Amygdala (tissue), 56 donors: ENCODE measurements at regions not wholly inside any gene's neighbourhood (a gene's known extent, or its start where the extent isn't known, plus 50 kb on each side); places are given as distances from the start of the nearest gene placed in this dataset.
A peak's percentile ranks its signal among the peaks of the same experiment; 100 is the strongest.

Source experiments
- DNase-seq, 56 donors: peaks; one replicate each; lab custom pipeline; 2025; lab: John Stamatoyannopoulos, UW

- no peak for DNase-seq
Measured at GRCh38 chr9:120294003-120294402, 286.0 kb downstream of the CDK5RAP2 start.

GRCh38 chr9:120292606-120293005, 287.4 kb downstream of the CDK5RAP2 start:
- DNase-seq, result no peak

- DNase-seq, result no peak
Measured at GRCh38 chr9:120291050-120291449, 288.9 kb downstream of the CDK5RAP2 start.

GRCh38 chr9:120289990-120290975, 289.7 kb downstream of the CDK5RAP2 start:
- peak in 1 of 56 donors; percentile 0 for DNase-seq

- no peak for DNase-seq
Measured at GRCh38 chr9:120289098-120289497, 290.9 kb downstream of the CDK5RAP2 start.

- DNase-seq, result no peak
Measured at GRCh38 chr9:120286530-120286929, 293.4 kb downstream of the CDK5RAP2 start.

GRCh38 chr9:120284821-120285220, 295.1 kb downstream of the CDK5RAP2 start:
- no peak for DNase-seq

- DNase-seq, result no peak
Measured at GRCh38 chr9:120281665-120282064, 298.3 kb downstream of the CDK5RAP2 start.

- DNase-seq, result no peak
Measured at GRCh38 chr9:120267929-120268328, 312.0 kb downstream of the CDK5RAP2 start.

GRCh38 chr9:120265791-120266190, 314.2 kb downstream of the CDK5RAP2 start:
- DNase-seq, result peak in 1 of 56 donors; percentile 3

- DNase-seq, result no peak
Measured at GRCh38 chr9:120264528-120264927, 315.4 kb downstream of the CDK5RAP2 start.

GRCh38 chr9:120263836-120264235, 316.1 kb downstream of the CDK5RAP2 start:
- no peak for DNase-seq

- no peak for DNase-seq
Measured at GRCh38 chr9:120261419-120261818, 318.5 kb downstream of the CDK5RAP2 start.

GRCh38 chr9:120259100-120259499, 320.9 kb downstream of the CDK5RAP2 start:
- no peak for DNase-seq

- DNase-seq, result no peak
Measured at GRCh38 chr9:120258096-120258495, 321.9 kb downstream of the CDK5RAP2 start.

GRCh38 chr9:120257483-120257882, 322.5 kb downstream of the CDK5RAP2 start:
- no peak for DNase-seq

GRCh38 chr9:120256146-120256545, 323.8 kb downstream of the CDK5RAP2 start:
- no peak for DNase-seq

GRCh38 chr9:120252248-120252647, 327.7 kb downstream of the CDK5RAP2 start:
- no peak for DNase-seq

- DNase-seq, result peak in 16 of 56 donors; percentile 1 to 31 (median 16)
Measured at GRCh38 chr9:120242116-120242811, 337.7 kb downstream of the CDK5RAP2 start.

- DNase-seq, result no peak
Measured at GRCh38 chr9:120236596-120236995, 343.4 kb downstream of the CDK5RAP2 start.

GRCh38 chr9:120235081-120235480, 344.9 kb downstream of the CDK5RAP2 start:
- no peak for DNase-seq

- no peak for DNase-seq
Measured at GRCh38 chr9:120230227-120230626, 349.7 kb downstream of the CDK5RAP2 start.
